DND-41 (cell line): ENCODE measurements at regions not wholly inside any gene's neighbourhood (a gene's known extent, or its start where the extent isn't known, plus 50 kb on each side); places are given as distances from the start of the nearest gene placed in this dataset.

Source experiments
- ATAC-seq: fragments of 200-7000 bp; cut with Tn5 transposase; 3 replicates; pipeline ENCODE4 v1.9.1; 2021; ENCODE audit warnings: low read depth; ENCODE audit not compliant: insufficient read depth
- DNase-seq: peaks from one replicate; pipeline ENCODE4 v3.0.0-alpha.2; 2020
- H2AFZ ChIP-seq: 2 replicates; pipeline ENCODE4 v1.6.0; 2012; ENCODE audit warnings: low read depth, low read length
- H3K27ac ChIP-seq: 2 replicates; pipeline ENCODE4 v1.5.1; 2012; ENCODE audit warnings: low read length, inconsistent platforms
- H3K27me3 ChIP-seq: fragments of 200-600 bp; sonication (generic); 2 replicates; pipeline ENCODE4 v1.6.0; 2012; ENCODE audit warnings: low read length, mild to moderate bottlenecking, inconsistent platforms; ENCODE audit not compliant: insufficient read depth, poor library complexity
- H3K36me3 ChIP-seq: 2 replicates; pipeline ENCODE4 v1.5.1; 2012; ENCODE audit warnings: low read length, inconsistent platforms; ENCODE audit not compliant: insufficient read depth
- H3K4me1 ChIP-seq: 2 replicates; pipeline ENCODE4 v1.5.1; 2012; ENCODE audit warnings: mild to moderate bottlenecking, low read length; ENCODE audit not compliant: insufficient read depth
- H3K4me2 ChIP-seq: 2 replicates; pipeline ENCODE4 v1.6.0; 2012; ENCODE audit warnings: mild to moderate bottlenecking, moderate library complexity, low read length, inconsistent platforms; ENCODE audit not compliant: insufficient read depth
- H3K4me3 ChIP-seq, 2 experiments: fragments of 200-600 bp in 1 of 2; shearing (Covaris generic) in 1 of 2; 2 replicates each; pipeline ENCODE4 v1.5.1; 2012 to 2016; ENCODE audit warnings: inconsistent platforms in 2 of 2, low read length in 2 of 2, mild to moderate bottlenecking in 2 of 2, low read depth in 1 of 2, moderate library complexity in 1 of 2
- H3K79me2 ChIP-seq: 2 replicates; pipeline ENCODE4 v1.6.0; 2012; ENCODE audit warnings: low read length, inconsistent platforms; ENCODE audit not compliant: insufficient read depth
- H3K9ac ChIP-seq: 2 replicates; pipeline ENCODE4 v1.6.0; 2012; ENCODE audit warnings: low read depth, mild to moderate bottlenecking, inconsistent platforms, low read length, moderate library complexity
- H3K9me3 ChIP-seq: 2 replicates; pipeline ENCODE4 v1.5.1; 2012; ENCODE audit warnings: low read length, moderate library complexity, mild to moderate bottlenecking, inconsistent platforms; ENCODE audit not compliant: insufficient read depth, severe bottlenecking
- H4K20me1 ChIP-seq: 2 replicates; pipeline ENCODE4 v1.6.0; 2012; ENCODE audit warnings: low read length; ENCODE audit not compliant: insufficient read depth
- CTCF ChIP-seq: IDR thresholded peaks from 2 replicates; pipeline ENCODE4 v1.5.1; 2012; ENCODE audit warnings: borderline replicate concordance, low read length, moderate library complexity, mild to moderate bottlenecking; ENCODE audit not compliant: poor library complexity, severe bottlenecking; ENCODE audit errors: extremely low read depth
- EZH2 ChIP-seq: IDR thresholded peaks from 3 replicates; pipeline ENCODE4 v1.6.1; 2012; ENCODE audit warnings: borderline replicate concordance, low read depth, mild to moderate bottlenecking, moderate library complexity, low read length, inconsistent platforms; ENCODE audit not compliant: severe bottlenecking

- no peaks in the 10 kb centered on the region for H3K4me1 ChIP-seq
- no peaks in the 10 kb centered on the region for H3K27me3 ChIP-seq
- no peak for TF ChIP-seq EZH2
- no peak for TF ChIP-seq CTCF
- H3K4me2 ChIP-seq = no peak overlapping the region
- no peak overlapping the region for H3K9ac ChIP-seq
- DNase-seq (no peak), ATAC-seq (no peak)
- H4K20me1 ChIP-seq = no peaks in the 10 kb centered on the region
- H2AFZ ChIP-seq = no peak overlapping the region
- H3K79me2 ChIP-seq = no peaks in the 10 kb centered on the region
- no peaks in the 10 kb centered on the region for H3K36me3 ChIP-seq
- no peak overlapping the region for H3K4me3 ChIP-seq
- no peaks in the 10 kb centered on the region for H3K9me3 ChIP-seq
- H3K27ac ChIP-seq = no peak overlapping the region
Observed at GRCh38 chr12:61706783-61707182, 553.4 kb upstream of the USP15 start.

- Histone ChIP-seq H3K4me3 (no peak overlapping the region), H3K4me2 (no peak overlapping the region), H4K20me1 (no peaks in the 10 kb centered on the region), H3K27me3 (no peaks in the 10 kb centered on the region), H3K4me1 (no peaks in the 10 kb centered on the region), H3K9ac (no peak overlapping the region), H2AFZ (no peak overlapping the region), H3K27ac (no peak overlapping the region), H3K79me2 (no peaks in the 10 kb centered on the region), H3K36me3 (no peaks in the 10 kb centered on the region), H3K9me3 (no peaks in the 10 kb centered on the region)
- TF ChIP-seq CTCF (no peak), EZH2 (no peak)
- ATAC-seq (no peak), DNase-seq (no peak)
Observed at GRCh38 chr12:61713121-61713520, 547.1 kb upstream of the USP15 start.

GRCh38 chr12:61717986-61718385 lies 542.2 kb upstream of the USP15 start:
- no peaks in the 10 kb centered on the region for H3K27me3 ChIP-seq
- DNase-seq (no peak), ATAC-seq (no peak)
- H3K9me3 ChIP-seq = no peaks in the 10 kb centered on the region
- no peak overlapping the region for H3K4me3 ChIP-seq
- no peak overlapping the region for H3K9ac ChIP-seq
- TF ChIP-seq CTCF (no peak), EZH2 (no peak)
- H2AFZ ChIP-seq = no peak overlapping the region
- H3K36me3 ChIP-seq = no peaks in the 10 kb centered on the region
- no peaks in the 10 kb centered on the region for H4K20me1 ChIP-seq
- no peak overlapping the region for H3K4me2 ChIP-seq
- H3K4me1 ChIP-seq = no peaks in the 10 kb centered on the region
- no peaks in the 10 kb centered on the region for H3K79me2 ChIP-seq
- no peak overlapping the region for H3K27ac ChIP-seq

GRCh38 chr12:61739925-61740324 lies 520.3 kb upstream of the USP15 start:
- no peak for DNase-seq
- H3K27me3 ChIP-seq = no peaks in the 10 kb centered on the region
- H3K4me3 ChIP-seq = no peak overlapping the region
- no peak for TF ChIP-seq CTCF
- no peak for TF ChIP-seq EZH2
- no peak for ATAC-seq
- H3K79me2 ChIP-seq = no peaks in the 10 kb centered on the region
- no peaks in the 10 kb centered on the region for H3K36me3 ChIP-seq
- no peak overlapping the region for H3K4me2 ChIP-seq
- H3K4me1 ChIP-seq = no peaks in the 10 kb centered on the region
- H3K27ac ChIP-seq = no peak overlapping the region
- no peaks in the 10 kb centered on the region for H3K9me3 ChIP-seq
- no peak overlapping the region for H3K9ac ChIP-seq
- H2AFZ ChIP-seq = no peak overlapping the region
- no peaks in the 10 kb centered on the region for H4K20me1 ChIP-seq
